Ramos (cell line): ENCODE measurements at regions not wholly inside any gene's neighbourhood (a gene's known extent, or its start where the extent isn't known, plus 50 kb on each side); places are given as distances from the start of the nearest gene placed in this dataset.

Experiments used
- in situ Hi-C: fragments of 300-500 bp; cut with MboI; formaldehyde crosslinking; loops from one replicate; pipeline ENCODE4 v1.14.3; 2022; ENCODE audit warnings: low sequenced_read_pairs; ENCODE audit not compliant: unreplicated experiment

- in situ Hi-C loops: no loop called here
Measured at GRCh38 chr12:93314177-93314497, 63.6 kb upstream of the NUDT4 start.

GRCh38 chr12:93315385-93315906 is 62.3 kb upstream of the NUDT4 start:
- in situ Hi-C loops: no loop called here

- in situ Hi-C loops: no loop called here
Measured at GRCh38 chr12:93315907-93316622, 61.7 kb upstream of the NUDT4 start.

GRCh38 chr12:93316623-93316971 is 61.1 kb upstream of the NUDT4 start:
- in situ Hi-C loops: no loop called here

GRCh38 chr12:93317227-93317626 is 60.5 kb upstream of the NUDT4 start:
- in situ Hi-C loops: no loop called here

- in situ Hi-C loops: no loop called here
Measured at GRCh38 chr12:93318720-93319522, 58.8 kb upstream of the NUDT4 start.

GRCh38 chr12:93319523-93320050 is 58.1 kb upstream of the NUDT4 start:
- in situ Hi-C loops: no loop called here

GRCh38 chr12:93322784-93323183 is 54.9 kb upstream of the NUDT4 start:
- in situ Hi-C loops: no loop called here

GRCh38 chr12:93323625-93324329 is 53.9 kb upstream of the NUDT4 start:
- in situ Hi-C loops: no loop called here

GRCh38 chr12:93325855-93326254 is 51.9 kb upstream of the NUDT4 start:
- in situ Hi-C loops: no loop called here
